ENCODE measurements at regions not wholly inside any gene's neighbourhood (a gene's known extent, or its start where the extent isn't known, plus 50 kb on each side); places are given as distances from the start of the nearest gene placed in this dataset.

DNA sequence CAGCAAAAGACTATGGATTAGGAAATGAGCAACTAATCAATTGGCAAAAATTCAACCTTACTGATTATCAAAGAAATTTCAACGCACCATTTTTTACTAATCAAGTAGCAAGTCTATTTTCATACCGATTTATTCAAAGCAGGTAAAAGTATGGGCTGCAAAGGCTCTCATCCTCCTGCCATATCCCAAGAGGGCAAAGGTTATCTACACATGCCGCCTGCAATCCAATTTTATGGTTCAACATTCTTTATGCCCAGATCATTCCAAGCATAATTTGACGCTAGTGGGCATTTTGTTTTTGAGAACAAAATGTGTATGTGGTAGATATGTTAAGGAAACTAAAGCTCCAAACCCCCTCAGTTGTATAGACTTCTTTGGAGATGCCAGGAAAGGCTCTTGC is 270.6 kb downstream of the MAF start:
- no peak for DNase-seq (ENCODE audit: low read depth)

DNA sequence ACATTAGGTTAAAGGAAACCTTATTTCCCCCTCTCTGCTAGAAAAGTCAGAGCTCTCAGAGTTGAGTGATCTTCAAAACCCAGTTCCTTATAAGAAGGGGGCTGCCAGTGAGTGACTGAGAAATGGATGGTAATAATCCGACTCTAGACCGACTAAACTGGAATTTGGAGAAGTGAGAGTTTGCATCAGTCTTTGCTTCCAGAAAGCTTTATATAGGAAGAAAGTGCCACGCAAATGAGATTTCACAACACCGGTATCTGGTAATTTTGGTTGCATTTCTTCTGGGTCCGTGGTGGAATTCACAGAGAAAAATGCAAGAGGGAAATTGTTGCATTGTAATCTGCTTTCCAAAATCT is 271.4 kb downstream of the MAF start:
- DNase-seq (ENCODE audit: low read depth) = no peak

DNA sequence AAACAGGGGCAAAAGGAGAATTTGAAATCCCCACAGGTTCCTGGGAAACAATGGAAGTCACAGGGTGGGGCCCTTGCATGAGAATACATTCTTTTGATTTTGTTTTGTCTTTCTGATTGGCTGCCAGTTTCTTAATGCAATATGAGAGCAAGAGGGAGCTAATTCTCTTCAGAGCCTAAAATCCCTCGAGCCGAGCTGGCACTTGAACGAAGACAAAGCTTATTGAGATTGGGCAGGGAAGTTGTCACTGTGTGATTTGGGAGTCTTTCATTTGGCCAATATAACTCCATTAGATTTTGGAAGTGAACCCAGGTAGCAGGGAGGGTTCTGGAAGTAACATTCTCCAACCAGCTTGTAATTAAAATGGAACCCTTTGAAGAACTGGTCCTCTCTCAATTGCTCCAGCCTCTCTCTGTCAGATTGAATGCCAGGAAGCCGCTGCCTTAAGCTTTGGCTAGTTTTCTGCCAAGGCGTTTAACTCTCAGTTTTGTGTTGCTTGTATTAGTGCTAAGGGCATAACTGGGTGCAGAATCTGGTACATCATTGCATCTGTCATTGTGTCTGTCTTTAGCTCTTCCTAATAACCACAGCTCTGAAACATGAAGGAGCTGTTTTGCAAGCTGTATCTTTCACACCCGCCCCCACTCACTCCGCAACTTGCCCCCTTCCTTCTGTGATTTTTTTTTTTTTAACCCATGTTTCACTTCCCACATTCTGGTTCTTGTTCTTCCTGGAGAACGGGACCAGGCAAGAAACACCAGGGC is 272.0 kb downstream of the MAF start:
- DNase-seq (ENCODE audit: low read depth) = no peak

DNA sequence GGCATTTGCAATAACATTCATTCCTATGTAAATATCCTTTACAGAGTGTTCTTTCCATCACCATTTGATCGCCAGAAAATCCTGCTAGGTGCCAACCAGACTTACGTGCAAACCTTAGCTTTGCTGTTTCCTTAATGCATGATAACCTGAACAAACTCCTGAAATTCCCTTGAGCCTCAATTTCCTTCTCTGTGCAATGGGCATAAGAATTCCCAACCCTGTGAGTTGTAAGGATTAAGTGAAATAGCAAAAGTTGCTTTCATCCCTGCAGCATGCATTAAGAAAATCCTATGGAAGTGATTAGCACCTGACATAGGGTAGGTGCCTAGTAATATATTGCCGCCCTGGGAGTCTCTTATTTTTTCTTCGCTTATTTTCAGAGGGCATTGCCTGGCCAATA is 272.7 kb downstream of the MAF start:
- no peak for DNase-seq (ENCODE audit: low read depth)

DNA sequence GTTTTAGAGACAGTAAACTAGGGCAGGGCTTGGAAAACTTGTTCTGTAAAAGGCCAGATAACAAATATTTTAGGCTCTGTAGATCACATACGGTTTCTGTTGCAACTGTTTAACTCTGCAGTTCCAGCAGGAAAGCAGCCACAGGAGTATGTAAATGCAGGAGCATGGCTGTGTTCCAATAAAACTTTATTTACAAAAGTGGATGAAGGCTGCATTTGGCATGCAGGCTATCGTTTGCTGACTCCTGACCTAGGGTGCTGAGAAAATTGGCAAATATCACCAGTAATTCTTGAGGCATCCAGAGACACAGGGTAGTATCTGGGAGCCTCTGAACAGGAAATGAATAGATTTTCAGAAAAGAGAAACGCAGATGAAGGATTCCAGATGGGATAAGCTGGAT is 274.0 kb downstream of the MAF start:
- no peak for DNase-seq (ENCODE audit: low read depth)

DNA sequence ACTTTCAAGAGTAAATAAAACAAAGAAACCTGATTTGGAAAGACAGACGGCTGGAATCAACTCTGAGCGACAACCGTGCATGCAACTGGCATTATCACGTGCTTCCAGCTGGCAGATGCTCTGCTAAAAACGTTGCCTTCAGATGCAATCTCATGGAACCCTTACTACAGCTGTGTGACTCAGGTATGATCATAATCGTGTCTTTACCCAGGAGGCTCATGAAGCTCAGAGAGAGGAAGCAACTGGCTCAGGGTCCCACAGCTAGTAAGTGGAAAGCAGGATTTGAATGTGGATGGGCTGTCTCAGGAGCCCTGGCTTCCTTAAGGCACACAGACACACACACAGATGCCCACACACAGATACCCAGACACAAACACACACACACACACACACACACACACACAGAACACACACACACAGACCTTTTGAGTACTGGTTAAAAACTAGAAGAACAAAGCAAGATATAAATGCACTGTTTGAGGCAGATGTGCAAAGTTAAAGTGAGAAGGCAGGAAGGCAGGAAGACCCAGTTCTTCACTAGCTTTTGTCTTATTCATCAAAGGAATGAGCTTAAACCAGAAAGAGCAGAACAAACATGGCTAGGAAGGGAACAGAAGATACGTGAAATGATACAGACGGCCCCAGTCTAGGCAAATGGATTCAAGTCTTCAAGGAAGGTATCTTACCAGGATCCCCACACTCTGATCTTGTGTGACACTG is 275.2 kb downstream of the MAF start:
- DNase-seq (ENCODE audit: low read depth) = no peak

DNA sequence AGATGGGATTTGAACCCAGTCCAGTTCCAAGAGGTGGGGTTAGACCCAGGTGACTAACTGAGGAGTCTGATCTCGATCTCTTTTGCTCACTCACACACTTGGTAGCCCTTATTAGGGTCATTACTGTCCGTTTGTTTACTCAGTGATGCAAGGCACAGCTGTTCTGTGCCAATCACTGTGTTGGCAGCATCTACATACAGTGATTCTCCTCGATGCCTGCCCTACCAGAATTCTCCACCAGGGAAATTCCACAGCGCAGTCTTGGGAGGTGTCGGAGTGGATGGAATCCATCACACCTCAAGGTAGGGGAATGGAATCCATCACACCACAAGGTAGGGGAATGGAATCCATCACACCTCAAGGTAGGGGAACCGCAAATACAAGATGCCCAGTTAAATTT is 279.6 kb downstream of the MAF start:
- DNase-seq (ENCODE audit: low read depth) = no peak

DNA sequence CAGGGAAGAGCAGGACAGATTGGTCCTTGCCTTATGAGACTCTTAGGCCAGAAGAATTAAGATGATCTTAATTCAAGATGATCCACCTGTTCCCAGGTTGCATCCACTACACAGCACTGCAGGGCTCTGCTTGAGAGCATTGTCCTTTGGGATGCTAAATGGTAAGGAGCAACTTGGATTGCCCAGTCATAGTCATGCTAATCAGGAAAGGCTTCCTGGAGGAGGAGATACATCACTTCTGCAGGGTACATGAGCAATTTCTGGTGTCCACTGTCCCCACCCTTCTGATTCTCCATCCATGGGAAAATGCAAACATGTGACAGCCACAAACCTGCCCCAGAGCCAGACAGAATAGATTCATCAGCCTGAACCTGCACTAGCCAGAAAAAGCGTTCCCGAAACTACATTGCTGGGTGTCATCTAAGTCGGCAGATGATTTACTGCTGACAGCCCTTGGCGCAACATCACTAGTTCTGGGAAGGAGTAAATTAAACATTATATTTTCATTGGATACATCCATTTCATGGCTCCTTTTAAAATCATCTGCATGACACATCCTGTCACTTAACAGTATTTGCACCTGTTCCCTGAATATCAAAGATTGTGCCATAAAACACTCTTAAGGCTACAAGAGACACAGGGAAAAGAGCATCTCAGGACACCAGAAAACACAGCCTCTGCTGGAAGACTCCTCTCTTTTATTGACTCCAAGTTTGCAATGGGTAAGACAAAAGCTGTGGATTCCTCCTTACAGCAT is 282.2 kb downstream of the MAF start:
- DNase-seq (ENCODE audit: low read depth) = no peak

DNA sequence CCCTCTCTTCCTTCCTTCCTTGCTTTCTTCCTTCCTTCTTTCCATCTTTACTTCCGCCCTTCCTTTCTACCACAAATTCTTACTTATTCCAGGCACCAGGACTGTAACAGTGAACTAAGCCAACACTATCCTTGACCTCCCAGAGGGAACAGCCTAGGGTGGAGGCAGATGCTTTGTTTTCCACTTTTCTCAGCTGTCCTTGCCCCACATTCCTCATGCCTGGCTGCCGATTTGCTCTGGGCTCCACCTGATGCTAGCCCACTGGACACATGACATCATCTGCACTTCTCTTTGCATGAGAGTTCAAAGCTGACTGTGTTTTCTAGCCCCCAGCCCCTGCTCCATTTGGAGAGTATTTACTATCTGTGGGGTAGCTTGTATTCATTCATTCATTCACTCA is 283.0 kb downstream of the MAF start:
- DNase-seq (ENCODE audit: low read depth) = no peak

DNA sequence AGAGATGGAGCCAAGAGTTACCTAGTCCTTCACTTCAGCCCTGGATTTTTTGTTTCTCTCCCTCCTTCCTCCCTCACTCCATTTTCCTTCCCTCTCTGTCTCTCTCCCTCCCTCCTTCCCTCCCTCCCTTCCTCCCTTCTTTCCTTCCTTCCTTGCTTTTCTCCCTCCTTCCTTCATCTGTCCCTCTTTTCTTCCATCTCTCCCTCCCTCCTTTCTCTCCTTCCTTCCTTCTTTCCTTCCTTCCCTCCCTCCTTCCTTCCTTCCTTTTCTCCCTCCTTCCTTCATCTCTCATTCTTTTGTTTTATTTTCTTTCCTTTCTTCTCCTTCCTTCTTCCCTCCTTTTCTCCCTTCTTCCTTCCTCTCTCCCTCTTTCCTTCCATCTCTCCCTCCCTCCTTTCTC is 283.5 kb downstream of the MAF start:
- no peak for DNase-seq (ENCODE audit: low read depth)

DNA sequence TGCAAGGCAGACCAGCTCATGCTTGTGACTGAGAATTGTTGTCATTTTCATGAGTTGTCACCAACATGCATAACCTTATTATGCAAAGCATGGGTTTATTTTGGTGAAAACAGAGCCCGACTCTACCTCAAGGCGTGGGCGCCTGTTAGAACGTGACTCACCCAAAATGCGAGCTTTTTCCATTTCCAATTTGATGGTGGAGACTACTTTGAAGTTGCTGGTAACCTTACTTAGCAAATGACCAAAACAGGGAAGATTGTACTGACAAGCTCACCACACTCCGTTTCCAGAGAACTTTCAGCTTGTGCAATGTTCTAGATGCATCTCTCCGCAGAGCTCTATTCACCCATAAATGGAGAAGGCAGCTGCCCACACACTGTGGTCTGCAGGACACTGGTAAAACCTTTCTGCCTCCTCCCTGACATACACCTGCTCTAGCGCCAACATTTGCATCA is 284.5 kb downstream of the MAF start:
- DNase-seq (ENCODE audit: low read depth) = no peak

DNA sequence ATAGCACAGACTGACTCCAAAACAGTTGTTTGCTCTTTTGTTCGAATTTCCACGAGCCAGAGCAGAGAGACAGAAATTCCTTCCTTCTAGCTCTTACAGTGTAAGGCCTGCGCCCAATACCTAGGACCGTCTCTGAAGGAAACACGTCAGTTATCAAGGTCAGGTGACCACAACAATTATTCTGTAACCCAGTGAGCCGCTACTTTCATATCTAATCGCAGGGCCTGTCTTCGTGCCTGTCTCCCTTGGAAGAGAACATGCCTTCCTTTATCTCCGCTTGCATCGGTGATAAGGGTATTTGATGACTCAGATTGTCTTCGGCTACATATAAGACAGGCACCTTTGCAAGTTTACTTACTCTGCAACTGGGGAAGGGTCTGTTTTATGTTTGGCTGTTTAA is 288.0 kb downstream of the MAF start:
- no peak for DNase-seq (ENCODE audit: low read depth)

DNA sequence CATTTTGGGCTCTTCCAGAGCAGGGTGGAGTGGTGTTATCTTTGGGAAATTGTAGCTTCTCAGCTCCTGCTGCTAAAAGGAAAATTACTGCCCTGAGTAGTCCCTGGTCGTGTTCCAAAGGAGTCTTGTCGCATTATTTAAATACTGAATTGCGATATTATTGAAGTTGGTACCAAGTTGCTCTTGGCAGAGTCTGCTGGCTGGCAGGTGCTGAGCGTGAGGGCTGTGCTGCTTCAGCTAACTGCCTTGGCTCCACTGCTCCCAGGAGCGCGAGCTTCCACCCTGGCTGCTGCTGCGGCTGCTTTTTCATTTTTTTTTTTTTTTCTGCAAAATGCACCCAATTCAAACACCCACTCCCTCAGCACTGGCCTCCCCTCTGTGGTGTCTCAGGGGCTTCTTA is 289.8 kb downstream of the MAF start:
- DNase-seq (ENCODE audit: low read depth) = no peak

DNA sequence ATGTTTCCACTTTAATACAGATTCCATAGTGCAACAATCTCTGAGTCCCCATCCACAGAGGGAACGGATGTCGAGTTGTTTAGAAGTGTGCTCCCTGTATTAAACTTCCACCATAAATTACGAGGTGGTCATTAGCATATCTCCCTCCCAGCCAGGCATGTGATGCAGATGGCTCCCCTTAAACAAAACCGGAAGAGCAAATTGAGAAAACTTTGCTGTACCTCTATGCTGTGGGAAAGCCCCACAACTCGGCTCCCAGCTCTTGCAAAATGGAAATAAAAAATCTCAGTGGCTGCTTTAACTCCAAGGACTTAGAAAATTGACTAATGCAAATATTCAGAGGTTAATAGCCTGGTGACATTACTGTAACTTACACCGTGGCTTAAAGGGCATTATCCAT is 290.9 kb downstream of the MAF start:
- DNase-seq (ENCODE audit: low read depth) = no peak

DNA sequence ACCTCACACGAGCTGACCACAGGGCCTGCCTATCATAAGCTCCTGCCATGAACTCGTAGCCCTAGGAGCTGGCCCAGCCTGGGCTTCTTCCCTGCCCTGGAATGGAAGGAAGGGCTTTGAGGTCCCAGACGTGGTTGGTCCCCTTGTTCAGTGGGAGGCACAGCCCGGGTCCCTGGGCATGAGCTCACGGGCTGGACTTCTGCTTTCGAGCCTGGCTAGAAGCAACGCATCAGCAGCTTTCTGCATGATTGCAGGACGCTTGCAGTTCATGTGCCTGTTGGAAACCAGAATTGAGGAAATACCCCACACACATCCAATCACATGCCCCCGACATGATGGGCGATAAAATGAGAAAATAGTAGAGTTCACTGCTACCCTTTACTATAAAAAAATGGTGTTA is 293.3 kb downstream of the MAF start:
- no peak for DNase-seq (ENCODE audit: low read depth)

DNA sequence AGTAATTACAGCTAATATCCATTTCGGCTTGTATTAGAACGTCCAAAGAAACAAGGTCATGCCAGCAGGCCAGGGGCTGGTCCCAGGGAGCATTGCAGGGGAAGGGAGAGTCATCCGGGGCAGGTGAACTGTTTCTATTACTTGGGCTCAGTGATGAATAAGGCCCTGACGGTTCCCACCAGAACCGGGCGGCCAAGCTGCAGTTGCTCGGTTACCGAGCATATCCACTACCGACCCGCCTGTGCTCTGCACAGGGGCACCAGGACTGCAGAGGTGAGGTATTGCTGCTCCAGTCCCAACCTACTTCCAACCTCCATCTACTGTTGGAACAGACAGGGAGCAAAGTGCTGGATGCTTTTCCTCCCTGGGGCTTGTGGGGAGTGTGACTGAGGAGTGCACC is 295.5 kb downstream of the MAF start:
- DNase-seq (ENCODE audit: low read depth) = no peak

DNA sequence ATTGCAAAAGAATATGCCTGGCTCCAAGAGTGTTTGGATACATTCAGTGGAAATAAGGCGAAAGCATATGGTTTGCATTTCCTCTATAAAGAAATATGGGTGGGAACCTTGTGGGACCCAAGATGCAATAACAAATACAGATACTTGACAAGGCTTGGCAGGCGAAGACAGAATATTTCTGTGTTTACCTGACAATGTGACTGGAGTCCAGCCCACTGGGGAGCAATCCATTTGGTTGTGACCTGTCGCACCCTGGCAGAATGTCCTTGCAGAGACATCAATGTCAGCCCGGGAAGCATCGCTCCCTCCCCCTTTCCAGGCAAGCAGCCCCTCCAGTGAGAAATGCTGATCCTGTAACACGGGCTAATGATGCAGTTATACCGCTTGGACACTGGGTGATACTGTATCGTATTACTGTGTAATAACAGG is 296.6 kb downstream of the MAF start:
- no peak for DNase-seq (ENCODE audit: low read depth)

DNA sequence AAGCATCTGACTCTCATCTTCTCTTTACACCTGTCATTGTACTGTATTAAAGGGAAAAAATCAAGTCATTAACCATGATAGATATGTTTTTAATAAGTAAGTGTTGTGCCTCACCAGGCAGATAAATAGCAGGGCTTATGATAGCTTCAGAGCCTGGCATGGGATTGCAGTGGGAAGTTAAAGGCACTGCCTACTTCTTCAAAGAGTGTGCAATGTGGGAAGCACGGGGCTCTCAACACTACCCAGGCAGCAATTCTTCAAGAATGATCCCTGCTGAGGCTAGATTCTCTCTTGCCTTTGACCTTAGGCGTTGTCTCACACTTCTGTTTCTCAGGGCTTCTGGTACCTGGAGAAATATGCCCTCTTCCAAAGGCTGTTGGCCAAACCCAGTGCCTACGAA is 297.3 kb downstream of the MAF start:
- no peak for DNase-seq (ENCODE audit: low read depth)

DNA sequence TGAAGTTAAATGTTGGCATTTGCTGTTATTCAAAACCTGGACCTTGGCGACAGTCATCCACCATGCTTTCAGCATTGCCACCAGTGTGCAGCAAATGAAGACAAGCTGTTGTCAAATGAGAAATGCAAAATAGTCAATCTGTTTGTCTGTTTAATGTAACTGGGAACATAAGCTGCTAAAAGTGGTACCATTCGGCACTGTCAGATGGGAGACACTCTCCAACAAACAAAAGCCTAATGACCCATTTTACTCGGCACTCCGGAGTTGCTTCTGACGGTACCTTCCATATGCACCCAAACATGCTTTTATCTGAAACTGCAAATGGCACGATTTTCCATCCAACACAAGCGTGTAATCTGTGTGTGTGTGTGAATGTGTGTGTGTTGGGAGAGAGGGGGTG is 297.8 kb downstream of the MAF start:
- DNase-seq (ENCODE audit: low read depth) = no peak

DNA sequence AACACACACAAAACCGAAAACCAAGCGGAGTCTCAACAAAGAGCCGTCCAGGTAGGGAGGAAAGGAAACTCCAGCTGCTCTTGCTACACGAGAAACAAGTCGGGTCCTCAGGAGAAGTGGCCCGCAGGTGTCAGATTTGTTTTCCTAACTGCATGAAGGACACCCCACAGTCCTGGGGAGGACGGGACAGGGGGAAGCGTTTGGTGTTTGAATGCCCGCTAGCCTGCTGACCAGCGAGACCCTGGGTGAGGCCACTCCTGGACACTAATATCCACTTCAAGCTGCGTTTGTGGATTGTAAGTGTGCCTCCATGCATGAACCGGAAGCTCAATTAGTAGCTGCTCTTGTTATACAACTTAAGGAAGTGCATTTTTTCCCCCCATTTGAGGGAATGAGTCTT is 299.5 kb downstream of the MAF start:
- no peak for DNase-seq (ENCODE audit: low read depth)

DNA sequence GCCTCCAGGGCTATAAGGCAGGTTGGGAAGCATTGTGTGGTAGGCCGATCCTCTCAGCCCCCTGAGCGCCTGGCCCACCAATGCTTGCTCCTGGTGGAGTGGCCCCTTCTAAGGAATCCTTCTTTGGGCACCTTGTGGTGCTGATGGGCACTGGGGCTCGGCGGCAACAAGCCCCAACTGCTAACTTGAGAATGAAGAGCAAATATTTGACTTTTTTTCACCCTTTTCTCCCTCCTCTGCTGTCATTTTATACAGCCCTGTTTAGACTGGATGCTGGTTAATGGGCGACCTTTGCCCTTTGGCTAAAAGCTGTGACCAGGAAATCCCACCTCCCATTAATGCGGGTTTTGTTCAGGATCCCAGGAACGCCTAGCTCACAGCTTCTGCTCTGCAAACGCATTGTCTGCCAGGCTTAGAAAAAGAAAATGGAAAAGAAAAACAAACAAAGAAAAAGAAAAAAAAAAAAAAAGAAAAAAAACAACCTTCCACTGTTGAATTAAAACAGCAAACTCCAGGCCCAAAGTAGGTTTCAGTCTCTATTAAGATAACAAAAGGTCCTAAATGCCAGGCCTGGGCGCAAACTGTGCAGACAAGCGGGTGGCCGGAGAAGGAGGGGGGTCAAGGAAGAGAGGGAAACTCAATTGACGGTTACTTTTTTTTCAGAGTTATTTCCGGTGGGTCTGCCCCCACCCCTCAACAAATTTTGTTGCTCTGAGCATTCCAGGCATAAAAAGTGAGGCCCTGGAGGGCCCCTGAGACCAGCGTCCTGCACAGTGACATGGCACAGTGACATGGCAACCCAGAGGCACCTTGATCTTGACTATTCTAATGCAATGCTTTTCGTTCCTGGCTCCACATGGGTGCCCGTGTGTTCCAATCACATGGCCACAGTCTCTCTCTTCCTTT is 301.4 kb downstream of the MAF start:
- no peak for DNase-seq (ENCODE audit: low read depth)

DNA sequence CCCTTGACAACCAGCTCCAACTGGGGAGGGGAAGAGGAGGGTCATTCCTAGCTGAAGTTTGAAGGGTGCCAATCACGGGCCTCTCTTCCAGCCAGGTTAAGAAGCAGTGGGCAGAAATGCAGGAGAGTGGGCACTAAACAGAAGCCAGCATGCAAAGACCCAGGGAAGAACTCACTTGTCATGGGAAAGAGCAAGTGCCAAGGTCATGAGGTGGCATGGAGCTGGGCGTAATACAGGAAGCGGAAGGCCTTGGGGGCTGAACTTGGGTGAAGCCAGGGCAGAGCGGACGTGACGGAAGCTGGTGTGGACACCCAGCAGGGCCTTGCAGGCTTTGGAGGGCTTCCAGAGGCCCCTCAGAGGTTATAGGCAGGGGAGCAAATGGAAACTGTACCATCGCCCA is 302.1 kb downstream of the MAF start:
- DNase-seq (ENCODE audit: low read depth) = no peak

All from T-helper 22 cell (primary cell).